OCI-LY1 (cell line): ENCODE measurements at regions not wholly inside any gene's neighbourhood (a gene's known extent, or its start where the extent isn't known, plus 50 kb on each side); places are given as distances from the start of the nearest gene placed in this dataset.

Experiments used
- EZH2 ChIP-seq: fragments of 200-600 bp; sonication (generic), shearing (Covaris generic); IDR thresholded peaks from 2 replicates; pipeline ENCODE4 v1.8.0; 2017; ENCODE audit warnings: borderline replicate concordance, mixed run types, mild to moderate bottlenecking, antibody characterized with exemption, low read length, moderate library complexity, mixed read lengths
- TF ChIP-seq, protein P1 (sequence below): fragments of 200-600 bp; sonication (generic), shearing (Covaris generic); IDR thresholded peaks from 2 replicates; pipeline ENCODE4 v1.5.1; 2017; ENCODE audit warnings: mild to moderate bottlenecking, antibody characterized with exemption, low read length, moderate library complexity, mixed read lengths

DNA sequence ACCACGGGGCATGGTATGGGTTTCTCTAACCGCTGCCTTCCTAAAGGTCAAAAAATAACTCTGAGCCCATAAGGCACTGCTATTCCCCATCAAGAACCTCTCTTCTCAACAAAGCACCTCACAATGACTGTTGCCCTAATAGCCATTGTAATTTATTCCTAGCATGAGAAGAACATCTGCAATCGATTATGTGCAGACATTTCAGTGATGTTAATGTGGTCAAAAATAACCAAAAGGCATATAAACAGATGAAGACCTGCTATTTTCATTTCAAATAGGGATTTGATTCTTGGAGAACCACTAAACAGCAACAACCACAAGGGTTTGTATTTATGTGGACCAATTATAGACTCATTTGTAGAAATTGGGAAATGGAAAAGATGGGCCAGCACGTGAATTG is 356.6 kb downstream of the FBXO15 start:
- TF ChIP-seq, protein P1, sequence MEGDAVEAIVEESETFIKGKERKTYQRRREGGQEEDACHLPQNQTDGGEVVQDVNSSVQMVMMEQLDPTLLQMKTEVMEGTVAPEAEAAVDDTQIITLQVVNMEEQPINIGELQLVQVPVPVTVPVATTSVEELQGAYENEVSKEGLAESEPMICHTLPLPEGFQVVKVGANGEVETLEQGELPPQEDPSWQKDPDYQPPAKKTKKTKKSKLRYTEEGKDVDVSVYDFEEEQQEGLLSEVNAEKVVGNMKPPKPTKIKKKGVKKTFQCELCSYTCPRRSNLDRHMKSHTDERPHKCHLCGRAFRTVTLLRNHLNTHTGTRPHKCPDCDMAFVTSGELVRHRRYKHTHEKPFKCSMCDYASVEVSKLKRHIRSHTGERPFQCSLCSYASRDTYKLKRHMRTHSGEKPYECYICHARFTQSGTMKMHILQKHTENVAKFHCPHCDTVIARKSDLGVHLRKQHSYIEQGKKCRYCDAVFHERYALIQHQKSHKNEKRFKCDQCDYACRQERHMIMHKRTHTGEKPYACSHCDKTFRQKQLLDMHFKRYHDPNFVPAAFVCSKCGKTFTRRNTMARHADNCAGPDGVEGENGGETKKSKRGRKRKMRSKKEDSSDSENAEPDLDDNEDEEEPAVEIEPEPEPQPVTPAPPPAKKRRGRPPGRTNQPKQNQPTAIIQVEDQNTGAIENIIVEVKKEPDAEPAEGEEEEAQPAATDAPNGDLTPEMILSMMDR, result no peak
- no peak for TF ChIP-seq EZH2
